Renal cortex interstitium (tissue), 11 donors: ENCODE measurements at regions not wholly inside any gene's neighbourhood (a gene's known extent, or its start where the extent isn't known, plus 50 kb on each side); places are given as distances from the start of the nearest gene placed in this dataset.
A peak's percentile ranks its signal among the peaks of the same experiment; 100 is the strongest.
"Not testable (repeated sequence)": the region's sequence is repeated elsewhere in the genome, so short reads cannot be mapped to it uniquely, and the experiment has no call there.

Experiments used
- DNase-seq, 11 donors: peaks; one replicate each; pipeline ENCODE4 v3.0.0-alpha.2; 2013; ENCODE audit warnings: low read depth in 9 of 11, low spot score in 4 of 11; ENCODE audit errors: extremely low read depth in 1 of 11

DNA sequence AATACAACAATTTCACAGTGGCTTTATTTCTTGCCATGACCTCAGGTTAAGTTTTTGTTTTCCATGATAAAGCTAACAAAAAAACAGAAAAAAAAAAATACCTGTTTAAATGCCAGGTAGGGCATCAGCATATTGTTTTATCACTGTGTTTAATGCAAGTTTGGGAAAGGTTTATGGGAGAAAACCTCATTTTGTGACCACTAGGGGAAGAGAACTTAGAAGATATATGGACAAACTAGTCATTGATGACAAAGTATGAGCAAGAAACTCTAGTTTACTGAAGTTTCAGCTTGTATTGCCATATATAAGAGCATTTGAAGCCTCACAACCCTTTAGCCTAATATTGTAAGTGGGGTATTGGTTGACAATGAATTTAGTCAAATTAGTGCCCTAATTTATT is 1431.4 kb upstream of the CDH18 start:
- no peak for DNase-seq

DNA sequence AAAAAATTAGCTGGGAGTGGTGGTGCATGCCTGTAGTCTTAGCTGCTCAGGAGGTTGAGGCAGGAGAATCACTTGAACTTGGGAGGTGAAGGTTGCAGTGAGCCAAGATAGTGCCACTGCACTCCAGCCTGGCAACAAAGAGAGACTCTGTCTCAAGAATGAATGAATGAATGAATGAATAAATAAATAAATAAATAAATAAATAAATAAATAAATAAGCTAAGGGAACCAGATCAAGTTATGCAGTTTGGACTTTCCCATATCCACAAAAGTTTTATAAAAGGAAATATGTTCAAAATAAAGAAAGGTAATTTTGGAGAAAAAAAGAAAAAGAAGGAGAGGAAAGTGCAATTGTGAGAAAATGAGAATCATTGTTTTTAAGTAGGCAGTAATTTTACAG is 1414.1 kb upstream of the CDH18 start:
- not testable (repeated sequence) for DNase-seq

DNA sequence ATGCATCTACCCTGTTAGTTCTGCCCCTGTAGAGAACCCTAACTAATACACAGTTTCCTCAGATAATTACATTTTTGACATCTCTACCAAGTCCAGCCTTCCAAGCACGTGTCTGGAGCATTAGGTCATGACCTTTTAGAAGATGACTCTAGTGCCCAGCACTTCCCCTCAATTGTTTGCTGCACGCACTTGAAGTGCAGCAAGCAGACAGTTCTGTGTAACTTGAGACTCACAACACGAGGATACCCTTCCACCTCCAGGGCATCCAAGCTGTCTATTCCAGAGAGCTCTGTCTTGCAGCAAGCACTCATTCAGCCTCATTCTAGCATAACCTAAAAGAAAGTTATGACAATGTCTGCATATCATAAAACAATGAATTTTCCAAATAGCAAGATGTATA is 1410.5 kb upstream of the CDH18 start:
- no peak for DNase-seq

DNA sequence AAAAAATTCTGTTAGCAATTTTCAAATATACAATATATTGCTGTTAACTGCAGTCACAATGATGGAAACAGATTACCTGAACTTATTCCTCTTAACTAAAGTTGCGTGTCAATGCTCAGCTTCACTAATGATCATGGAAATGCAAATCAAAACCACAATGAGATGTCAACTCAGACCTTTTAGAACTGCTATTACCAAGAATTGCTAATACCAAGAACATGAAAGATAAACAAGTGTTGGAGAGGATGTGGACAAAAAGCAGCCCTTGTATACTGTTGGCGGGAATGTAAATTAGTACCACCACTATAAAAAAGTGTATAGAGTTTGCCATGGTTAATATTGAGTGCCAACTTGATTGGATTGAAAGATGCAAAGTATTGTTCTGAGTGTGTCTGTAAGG is 1409.7 kb upstream of the CDH18 start:
- no peak for DNase-seq

DNA sequence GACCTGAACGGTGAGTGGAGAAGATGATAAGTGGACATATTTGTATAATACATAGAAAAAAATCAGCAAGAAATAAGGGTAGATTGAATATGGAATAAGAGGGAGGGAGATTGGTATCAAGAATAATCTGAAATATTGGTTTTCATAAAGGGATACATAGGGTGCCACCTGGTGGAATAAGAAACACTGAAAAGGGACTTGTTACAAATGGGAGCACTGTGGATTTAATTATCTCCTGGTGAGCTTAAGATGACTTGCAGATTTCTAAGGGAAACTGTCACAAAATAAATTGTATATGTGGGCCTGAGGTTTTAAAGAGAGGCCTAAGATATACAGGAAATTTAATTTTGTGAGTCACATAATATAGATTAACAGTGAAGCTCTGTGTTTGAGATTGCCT is 1403.5 kb upstream of the CDH18 start:
- DNase-seq, result peak in 2 of 11 donors; percentile 1 to 3

DNA sequence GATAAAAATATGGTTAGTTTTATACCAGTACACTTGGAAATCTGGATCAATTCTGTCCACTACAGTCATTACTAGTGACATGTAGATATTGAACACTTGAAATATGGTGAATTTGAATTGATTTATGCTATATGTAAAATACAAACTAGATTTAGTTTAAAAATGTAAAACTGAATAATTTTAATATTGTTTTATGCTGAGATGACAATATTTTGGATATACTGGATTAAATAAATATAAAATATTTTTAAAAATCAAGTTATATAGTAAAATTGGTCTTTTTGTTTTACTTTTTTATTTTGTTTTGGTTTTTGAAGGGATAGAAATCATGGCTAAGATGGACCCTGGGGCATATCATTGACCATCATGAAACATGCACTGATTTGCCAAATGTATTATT is 1372.8 kb upstream of the CDH18 start:
- not testable (repeated sequence) for DNase-seq

DNA sequence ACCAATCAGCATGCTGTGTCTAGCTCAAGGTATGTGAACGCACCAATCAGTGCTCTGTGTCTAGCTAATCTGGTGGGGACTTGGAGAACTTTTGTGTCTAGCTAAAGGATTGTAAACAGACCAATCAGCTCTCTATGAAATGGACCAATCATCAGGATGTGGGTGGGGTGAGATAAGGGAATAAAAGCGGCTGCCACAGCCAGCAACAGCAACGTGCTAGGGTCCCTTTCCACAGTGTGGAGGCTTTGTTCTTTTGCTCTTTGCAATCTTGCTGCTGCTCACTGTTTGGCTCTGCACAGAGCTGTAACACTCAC is 1353.9 kb upstream of the CDH18 start:
- not testable (repeated sequence) for DNase-seq

DNA sequence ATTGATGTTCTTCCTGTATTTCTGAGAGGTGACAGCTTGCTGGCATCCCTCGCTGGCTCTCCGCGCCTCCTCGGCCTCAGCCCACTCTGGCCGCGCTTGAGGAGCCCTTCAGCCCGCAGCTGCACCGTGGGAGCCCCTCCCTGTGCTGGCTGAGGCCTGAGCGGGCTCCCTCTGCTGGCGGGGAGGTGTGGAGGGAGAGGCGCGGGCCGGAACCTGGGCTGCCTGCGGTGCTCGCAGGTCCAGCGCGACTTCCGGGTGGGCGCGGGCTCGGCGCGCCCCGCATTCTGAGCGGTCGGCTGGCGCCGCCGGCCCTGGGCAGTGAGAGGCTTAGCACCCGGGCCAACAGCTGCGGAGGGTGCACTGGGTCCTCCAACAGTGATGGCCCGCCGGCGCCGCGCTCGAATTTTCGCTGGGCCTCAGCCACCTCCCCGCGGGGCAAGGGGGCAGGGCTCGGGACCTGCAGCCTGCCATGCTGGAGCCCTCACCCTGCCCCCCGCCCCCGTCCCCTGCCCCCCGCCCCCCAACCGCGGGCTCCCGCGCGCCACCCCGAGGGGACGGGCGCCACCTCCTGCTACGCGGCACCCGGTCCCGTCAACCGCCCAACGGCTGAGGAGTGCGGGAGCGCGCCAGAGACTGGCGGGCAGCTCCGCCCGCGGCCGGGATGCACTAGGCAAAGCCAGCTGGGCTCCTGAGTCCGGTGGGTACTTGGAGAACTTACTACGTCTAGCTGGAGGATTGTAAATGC is 1353.4 kb upstream of the CDH18 start:
- not testable (repeated sequence) for DNase-seq

DNA sequence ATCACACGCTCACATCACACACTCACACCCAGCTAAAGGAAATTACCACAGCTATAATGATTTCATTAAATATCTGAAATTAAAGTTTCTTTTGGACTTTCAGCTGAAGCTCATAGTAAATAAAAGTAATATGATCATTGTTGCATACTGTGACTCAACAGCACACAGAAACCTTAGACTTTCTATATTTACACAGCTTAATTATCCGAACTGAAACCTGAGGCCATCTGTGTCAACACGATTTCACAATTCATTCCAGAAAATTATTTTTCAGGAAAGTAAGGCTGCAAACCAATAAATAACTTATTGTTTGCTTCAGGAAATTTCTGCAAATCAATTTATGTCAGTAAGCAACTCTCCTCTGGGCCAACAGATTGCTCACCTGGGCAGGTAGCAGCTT is 1352.2 kb upstream of the CDH18 start:
- not testable (repeated sequence) for DNase-seq

DNA sequence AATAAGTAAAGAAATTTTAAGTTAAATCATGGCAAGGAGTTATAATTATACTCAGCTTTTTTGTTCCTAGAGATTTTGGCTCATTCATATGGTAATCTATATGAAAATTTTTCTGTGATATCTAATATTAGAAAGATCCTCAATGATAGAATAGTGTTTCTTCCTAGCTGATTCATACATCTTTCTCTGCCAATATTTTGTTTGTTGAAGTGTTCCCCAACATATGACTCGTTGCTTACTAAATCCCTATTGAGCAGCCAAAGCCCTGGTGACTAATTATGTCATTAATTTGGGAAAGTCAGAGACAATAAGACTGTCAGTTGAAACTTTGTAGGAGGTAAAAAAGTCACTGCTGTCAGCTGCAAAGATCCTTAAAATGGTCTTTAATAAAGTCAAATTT is 1348.5 kb upstream of the CDH18 start:
- not testable (repeated sequence) for DNase-seq

DNA sequence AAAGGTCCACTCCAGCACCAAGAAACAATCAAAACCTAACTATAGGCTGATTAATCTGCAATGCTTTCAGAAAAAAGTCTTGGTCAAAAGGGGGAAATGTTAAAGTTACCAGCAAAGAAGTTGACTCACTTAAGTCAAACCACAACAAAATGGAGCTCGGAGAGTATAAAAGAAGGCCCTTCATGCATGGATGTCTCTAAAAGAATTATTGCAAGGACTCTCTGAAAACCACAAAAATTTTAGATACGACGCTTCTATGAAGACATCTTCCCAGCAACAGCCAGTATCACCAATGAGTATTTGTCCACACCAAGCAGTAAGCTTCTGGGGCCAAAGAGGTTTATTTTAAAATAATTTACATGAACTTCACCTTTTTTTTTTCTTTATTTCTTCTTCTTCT is 1327.4 kb upstream of the CDH18 start:
- DNase-seq, result not testable (repeated sequence)

DNA sequence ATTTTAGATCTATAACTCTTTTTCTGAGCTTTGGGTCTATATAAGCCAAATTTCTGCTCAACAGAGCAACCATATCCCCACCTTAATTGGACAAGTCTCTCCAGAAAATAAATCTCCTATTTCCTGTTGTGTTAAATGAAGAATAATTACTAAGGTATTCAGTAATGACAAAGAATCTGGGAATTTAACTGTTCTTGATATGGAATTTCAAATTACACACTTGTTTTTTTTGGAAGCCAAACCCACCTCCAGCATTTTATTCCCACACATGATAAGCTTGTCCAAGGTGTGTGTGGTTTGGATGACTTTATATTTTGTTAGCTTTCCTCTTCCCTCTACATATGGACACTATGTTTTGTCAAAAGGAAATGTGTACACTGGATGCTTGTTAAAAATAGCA is 1313.2 kb upstream of the CDH18 start:
- not testable (repeated sequence) for DNase-seq

DNA sequence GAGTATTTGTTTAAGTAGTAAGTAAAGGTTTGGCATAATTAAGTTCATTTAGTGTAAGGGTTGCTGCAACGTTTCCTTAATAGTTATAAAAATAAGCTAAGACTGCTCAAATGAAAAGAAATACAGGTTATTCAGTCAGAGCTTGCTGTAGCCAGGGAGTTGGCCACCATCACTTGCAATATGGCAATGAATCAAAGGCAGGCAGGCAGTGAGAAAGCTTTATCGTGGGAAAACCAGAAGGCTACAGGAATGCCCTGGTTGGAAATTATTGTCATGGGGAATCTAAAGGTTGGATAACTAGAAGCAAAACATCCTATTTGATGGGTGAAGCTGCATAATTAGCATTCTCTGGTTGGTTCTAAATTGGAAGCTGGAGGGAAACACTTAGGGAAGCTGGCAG is 1286.4 kb upstream of the CDH18 start:
- not testable (repeated sequence) for DNase-seq

DNA sequence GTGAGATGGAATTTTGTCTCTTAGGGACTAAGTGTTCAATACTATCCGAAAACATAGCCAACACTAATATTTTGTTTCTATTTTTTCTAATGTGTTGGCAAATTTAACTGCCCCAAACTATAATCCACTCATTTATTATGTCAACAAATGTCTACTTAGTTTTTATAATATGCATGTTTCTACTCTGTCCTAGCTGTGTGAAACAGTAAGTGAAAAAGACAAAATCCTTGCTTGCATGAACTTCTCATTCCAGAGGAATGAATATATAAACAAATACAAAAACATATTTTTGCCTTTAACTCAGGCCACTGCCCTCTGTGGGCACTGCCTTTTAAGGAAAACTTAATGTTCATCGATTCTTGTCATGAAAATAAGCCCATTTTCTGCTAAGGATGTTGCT is 1275.4 kb upstream of the CDH18 start:
- no peak for DNase-seq

DNA sequence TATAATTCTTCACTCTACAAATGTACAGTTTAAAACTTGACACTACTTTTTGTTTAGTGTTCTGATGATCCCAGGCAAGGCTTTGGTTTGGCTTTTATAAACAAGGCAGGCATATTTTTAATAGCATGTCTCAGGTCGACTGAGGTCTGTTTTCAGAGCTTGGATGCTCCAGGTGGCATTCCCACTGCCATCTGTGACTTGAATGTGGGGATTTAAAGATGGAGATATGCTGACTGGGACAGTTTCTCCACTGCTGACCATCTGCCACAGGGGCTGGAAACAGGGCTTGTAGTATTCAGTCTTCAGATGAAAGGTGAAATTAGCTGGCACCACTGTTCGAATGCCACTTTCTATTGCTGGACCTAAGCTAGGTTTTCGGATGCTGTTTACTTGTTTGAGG is 1266.2 kb upstream of the CDH18 start:
- DNase-seq, result no peak

DNA sequence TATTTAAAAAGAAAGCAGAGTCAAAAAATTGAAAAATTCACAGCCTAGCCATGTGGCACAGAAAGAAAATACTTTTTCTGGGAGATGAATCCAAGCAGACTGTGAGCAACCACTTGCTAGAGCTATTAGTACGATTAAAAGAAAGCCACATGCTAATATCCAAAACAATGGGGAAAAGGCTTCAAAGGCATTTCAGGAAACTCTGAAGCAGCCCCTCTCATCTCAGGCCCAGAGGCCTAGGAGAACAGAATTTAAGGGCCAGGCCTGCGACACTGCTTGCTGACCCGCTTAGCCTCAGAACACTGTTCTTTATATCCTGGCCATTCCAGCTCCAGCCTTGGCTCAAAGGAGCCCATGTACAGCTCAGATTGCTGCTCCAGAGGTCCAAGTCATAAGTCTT is 1257.0 kb upstream of the CDH18 start:
- DNase-seq, result no peak

DNA sequence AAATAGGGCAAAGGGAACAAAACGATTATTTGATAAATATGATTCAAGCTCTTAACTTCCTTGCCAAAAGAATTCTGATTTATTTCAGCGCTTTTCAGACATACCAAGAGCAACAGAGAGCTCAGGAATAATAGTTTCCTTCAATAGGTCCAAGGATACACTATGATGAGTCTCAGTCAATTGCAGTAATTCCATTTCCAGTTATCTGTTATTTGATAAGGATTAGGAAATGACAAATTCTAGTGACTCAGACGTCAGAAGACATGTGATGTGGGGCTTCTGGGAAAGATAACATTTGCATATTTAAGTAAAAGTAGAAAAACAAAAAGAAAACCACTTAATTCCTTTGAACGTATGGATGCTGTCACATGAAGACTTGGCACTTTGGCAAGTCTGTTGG is 1250.8 kb upstream of the CDH18 start:
- DNase-seq, result no peak

DNA sequence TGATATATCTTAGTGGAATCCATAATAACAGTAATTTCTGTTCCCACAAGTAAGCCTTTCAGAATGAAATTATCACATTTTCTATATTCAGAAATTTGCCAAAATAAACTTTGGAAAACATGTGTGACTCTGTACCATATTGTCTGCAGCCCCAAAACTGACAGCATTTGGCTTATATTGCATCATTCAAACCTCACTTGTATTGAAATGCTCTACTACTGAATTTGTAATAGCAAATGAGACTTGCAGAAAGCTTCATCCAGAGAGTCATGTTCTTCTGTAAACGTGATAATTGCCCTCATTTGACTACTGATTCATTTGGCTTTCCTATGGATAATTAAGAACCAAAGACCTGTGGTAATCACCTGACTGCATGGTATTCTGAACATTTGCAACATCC is 1249.5 kb upstream of the CDH18 start:
- DNase-seq, result peak in 1 of 11 donors; percentile 7

DNA sequence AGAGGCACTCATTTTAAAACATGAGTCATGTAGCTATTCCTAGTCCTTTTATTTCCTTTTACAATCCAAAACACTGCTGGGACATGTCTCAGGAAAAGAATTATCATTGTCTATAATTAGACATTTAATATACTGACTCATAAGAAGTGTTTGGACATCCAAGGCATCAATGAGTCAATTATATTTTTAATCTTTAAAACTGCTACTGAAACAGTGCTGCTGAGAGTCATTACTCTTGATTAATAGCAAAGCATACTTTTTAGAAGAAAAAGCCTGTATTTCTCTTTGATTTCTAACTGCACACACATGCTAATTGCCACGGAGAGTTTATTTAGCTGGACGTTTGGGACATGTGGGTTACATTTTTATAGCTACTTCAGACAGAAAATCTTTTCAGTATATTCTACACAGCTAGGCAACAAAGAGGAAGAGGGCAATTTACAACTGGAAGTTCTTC is 1249.0 kb upstream of the CDH18 start:
- peak; percentile 10 to 63 (median 25) for DNase-seq

DNA sequence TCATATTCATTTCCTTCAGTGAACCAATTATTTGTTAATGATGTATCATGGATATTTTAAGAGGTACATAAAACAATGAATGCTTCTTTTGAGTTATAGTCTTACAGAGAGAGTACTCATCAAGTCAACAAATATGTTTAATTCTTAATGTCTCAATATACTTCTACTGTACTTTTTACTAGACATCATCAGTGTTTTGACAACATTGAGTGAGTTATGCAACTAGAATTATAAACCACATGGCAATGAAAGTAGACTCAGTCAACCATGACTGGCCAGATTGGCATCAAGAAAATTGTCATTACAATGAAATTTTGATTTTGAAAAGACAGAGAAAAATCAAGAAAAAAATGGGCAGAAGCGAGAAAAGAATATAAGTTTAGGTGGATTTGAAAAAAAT is 1248.1 kb upstream of the CDH18 start:
- no peak for DNase-seq

DNA sequence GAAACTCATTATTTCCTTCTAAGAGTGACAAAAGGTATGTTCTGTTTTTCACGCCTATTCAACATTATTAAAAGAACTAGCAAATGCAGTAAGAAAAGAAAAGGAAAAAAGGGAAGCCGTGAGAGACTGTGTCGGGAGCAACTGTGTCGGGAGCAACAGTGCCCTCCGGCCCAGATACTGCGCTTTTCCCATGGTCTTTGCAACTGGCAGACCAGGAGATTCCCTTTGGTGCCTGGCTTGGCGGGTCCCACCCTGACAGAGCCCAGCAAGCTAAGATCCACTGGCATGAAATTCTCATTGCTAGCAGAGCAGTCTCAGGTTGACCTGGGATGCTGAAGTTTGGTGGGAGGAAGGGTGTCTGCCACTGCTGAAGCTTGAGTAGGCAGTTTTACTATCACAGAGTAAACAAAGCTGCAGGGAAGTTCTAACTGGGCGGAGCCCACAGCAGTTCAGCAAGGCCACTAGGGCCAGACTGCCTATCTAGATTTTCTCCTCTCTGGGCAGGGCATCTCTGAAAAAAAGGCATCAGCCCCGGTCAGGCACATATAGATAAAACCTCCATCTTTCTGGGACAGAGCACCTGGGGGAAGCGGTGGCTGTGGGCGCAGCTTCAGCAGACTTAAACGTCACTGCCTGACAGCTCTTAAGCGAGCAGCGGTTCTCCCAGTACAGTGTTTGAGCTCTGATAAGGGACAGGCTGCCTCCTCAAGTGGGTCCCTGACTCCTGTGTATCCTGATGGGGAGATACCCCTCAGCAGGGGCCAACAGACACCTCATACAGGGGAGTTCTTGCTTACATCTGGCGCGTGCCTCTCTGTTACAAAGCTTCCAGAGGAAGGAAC is 1237.4 kb upstream of the CDH18 start:
- DNase-seq, result no peak
